Subcutaneous abdominal adipose tissue (tissue), 5 donors: ENCODE measurements at regions not wholly inside any gene's neighbourhood (a gene's known extent, or its start where the extent isn't known, plus 50 kb on each side); places are given as distances from the start of the nearest gene placed in this dataset.

Experiments
- H3K27ac ChIP-seq: one replicate; pipeline ENCODE4 v1.7.0; 2013; ENCODE audit warnings: low read depth, mild to moderate bottlenecking, inconsistent platforms, low read length, moderate library complexity
- H3K27me3 ChIP-seq, 5 donors: one replicate each; pipeline ENCODE4 v1.7.0; 2013; ENCODE audit warnings: low read length in 5 of 5, inconsistent platforms in 1 of 5; ENCODE audit not compliant: control insufficient read depth in 5 of 5, insufficient read depth in 4 of 5
- H3K36me3 ChIP-seq, 5 donors: one replicate each; pipeline ENCODE4 v1.7.0; 2013; ENCODE audit warnings: low read length in 5 of 5; ENCODE audit not compliant: control insufficient read depth in 5 of 5, insufficient read depth in 5 of 5
- H3K4me1 ChIP-seq, 5 donors: one replicate each; pipeline ENCODE4 v1.7.0; 2013; ENCODE audit warnings: low read length in 5 of 5, mild to moderate bottlenecking in 3 of 5, moderate library complexity in 1 of 5; ENCODE audit not compliant: control insufficient read depth in 5 of 5, insufficient read depth in 5 of 5
- H3K4me3 ChIP-seq, 5 donors: one replicate each; pipeline ENCODE4 v1.7.0; 2013; ENCODE audit warnings: low read length in 5 of 5, low read depth in 1 of 5
- H3K9ac ChIP-seq, 5 donors: one replicate each; pipeline ENCODE4 v1.7.0; 2013; ENCODE audit warnings: low read length in 5 of 5, mild to moderate bottlenecking in 4 of 5, moderate library complexity in 3 of 5
- H3K9me3 ChIP-seq, 5 donors: one replicate each; pipeline ENCODE4 v1.7.0; 2013; ENCODE audit warnings: low read length in 5 of 5; ENCODE audit not compliant: control insufficient read depth in 5 of 5
- donor health status: healthy.
- donor health status: healthy.
- donor health status: healthy.
- donor health status: healthy.
- donor health status: healthy.

- no peak overlapping the region for H3K27ac ChIP-seq
Measured at GRCh38 chr17:71067669-71068407, 898.5 kb downstream of the KCNJ2 start.

DNA sequence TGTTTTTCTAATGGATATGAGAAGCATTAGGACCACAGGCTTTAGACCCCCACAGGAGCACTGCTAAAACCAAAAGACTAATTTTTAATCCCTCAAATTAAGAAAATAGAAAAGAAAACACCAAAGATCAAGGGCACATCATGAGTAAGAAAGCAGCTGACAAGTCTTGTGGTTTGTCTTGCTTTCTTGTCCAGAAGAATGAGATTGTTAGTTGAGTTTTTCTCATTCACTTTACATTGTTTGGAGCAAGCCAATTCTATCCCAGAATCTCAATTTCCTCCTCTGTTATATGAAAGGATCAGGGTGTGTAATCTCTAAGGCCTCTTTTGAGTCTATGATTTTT is 899.0 kb downstream of the KCNJ2 start:
- Histone ChIP-seq H3K4me3 (no peak overlapping the region), H3K27ac (no peak overlapping the region), H3K9me3 (no peaks in the 10 kb centered on the region), H3K36me3 (no peaks in the 10 kb centered on the region), H3K4me1 (no peaks in the 10 kb centered on the region), H3K27me3 (no peaks in the 10 kb centered on the region), H3K9ac (no peak overlapping the region)

More at GRCh38 chr17:71067669-71068407, 898.5 kb downstream of the KCNJ2 start:
- Histone ChIP-seq H3K4me1 (no peaks in the 10 kb centered on the region), H3K4me3 (no peak overlapping the region), H3K9ac (no peak overlapping the region), H3K36me3 (no peaks in the 10 kb centered on the region), H3K27me3 (no peaks in the 10 kb centered on the region), H3K9me3 (no peaks in the 10 kb centered on the region)

GRCh38 chr17:71071041-71071440 is 901.7 kb downstream of the KCNJ2 start:
- H3K4me3 ChIP-seq = no peak overlapping the region
- no peak overlapping the region for H3K27ac ChIP-seq
- H3K9me3 ChIP-seq = no peaks in the 10 kb centered on the region
- H3K9ac ChIP-seq = no peak overlapping the region
- H3K4me1 ChIP-seq = no peaks in the 10 kb centered on the region
- no peaks in the 10 kb centered on the region for H3K27me3 ChIP-seq
- no peaks in the 10 kb centered on the region for H3K36me3 ChIP-seq

GRCh38 chr17:71071837-71072236 is 902.5 kb downstream of the KCNJ2 start:
- Histone ChIP-seq H3K4me3 (no peak overlapping the region), H3K4me1 (no peaks in the 10 kb centered on the region), H3K36me3 (no peaks in the 10 kb centered on the region), H3K9me3 (no peaks in the 10 kb centered on the region), H3K27ac (no peak overlapping the region), H3K9ac (no peak overlapping the region), H3K27me3 (no peaks in the 10 kb centered on the region)

- Histone ChIP-seq H3K27me3 (no peaks in the 10 kb centered on the region), H3K4me3 (no peak overlapping the region), H3K9ac (no peak overlapping the region), H3K27ac (no peak overlapping the region), H3K4me1 (no peaks in the 10 kb centered on the region), H3K9me3 (no peaks in the 10 kb centered on the region), H3K36me3 (no peaks in the 10 kb centered on the region)
Measured at GRCh38 chr17:71080937-71081336, 911.6 kb downstream of the KCNJ2 start.

DNA sequence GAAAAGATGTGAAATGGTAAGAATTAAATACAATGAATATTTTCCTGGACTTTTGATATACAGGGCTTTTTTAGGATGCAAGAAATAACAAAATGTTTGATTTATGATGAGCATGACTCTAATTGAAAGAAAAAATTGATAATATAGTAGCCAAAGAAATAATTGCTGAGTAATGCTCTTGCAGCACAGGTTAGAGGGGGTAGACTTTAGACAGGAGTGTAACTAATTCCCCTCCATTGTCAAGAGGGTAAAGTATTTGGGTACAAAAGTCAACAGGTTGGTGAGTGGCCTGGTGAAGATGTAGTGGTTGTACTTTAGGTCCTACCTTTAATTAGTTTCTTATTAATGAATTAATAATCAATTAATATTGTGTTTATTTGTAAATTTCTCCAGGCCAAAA is 912.3 kb downstream of the KCNJ2 start:
- Histone ChIP-seq H3K4me3 (no peak overlapping the region), H3K27ac (no peak overlapping the region), H3K36me3 (no peaks in the 10 kb centered on the region), H3K9ac (no peak overlapping the region), H3K27me3 (no peaks in the 10 kb centered on the region), H3K9me3 (no peaks in the 10 kb centered on the region), H3K4me1 (no peaks in the 10 kb centered on the region)

DNA sequence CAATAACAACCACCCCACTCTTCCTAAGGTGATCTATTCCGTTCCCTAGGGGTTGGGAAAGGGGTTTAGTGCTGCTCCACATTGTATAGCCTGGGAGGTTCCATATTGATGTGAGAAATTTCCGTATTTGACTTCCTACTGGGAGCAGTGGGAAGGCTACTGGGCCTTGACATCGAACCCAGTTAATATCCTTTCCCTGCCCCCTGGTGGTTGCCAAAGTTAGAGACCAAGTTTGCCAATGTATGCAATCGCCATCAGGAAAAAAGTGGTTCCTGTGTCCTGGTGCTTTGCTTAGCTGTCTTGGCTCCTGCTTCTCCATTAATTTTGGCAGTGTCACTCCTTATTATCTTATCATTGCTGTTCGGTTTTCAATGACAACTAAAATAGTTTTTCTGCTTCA is 914.9 kb downstream of the KCNJ2 start:
- H3K36me3 ChIP-seq = no peaks in the 10 kb centered on the region
- no peaks in the 10 kb centered on the region for H3K9me3 ChIP-seq
- H3K4me1 ChIP-seq = no peaks in the 10 kb centered on the region

DNA sequence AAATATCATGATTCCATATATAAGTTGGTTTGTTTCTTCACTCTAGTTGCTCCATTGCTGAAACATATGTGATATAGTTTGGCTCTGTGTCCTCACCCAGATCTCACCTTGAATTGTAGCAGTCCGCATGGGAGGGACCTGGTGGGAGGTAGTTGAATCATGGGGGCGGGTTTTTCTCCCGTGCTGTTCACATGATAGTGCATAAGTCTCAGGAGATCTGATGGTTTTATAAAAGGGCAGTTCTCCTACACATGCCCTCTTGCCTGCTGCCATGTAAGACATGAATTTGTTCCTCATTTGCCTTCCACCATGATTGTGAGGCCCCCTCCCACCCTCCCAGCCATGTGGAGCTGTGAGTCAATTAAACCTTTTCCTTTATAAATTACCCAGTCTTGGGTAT is 915.5 kb downstream of the KCNJ2 start:
- Histone ChIP-seq H3K4me3 (no peak overlapping the region), H3K36me3 (no peaks in the 10 kb centered on the region), H3K9ac (no peak overlapping the region), H3K9me3 (no peaks in the 10 kb centered on the region), H3K27me3 (no peaks in the 10 kb centered on the region), H3K4me1 (no peaks in the 10 kb centered on the region), H3K27ac (no peak overlapping the region)

More for the DNA sequence above, 914.9 kb downstream of the KCNJ2 start:
- Histone ChIP-seq H3K9ac (no peak overlapping the region), H3K27me3 (no peaks in the 10 kb centered on the region), H3K27ac (no peak overlapping the region), H3K4me3 (no peak overlapping the region)

DNA sequence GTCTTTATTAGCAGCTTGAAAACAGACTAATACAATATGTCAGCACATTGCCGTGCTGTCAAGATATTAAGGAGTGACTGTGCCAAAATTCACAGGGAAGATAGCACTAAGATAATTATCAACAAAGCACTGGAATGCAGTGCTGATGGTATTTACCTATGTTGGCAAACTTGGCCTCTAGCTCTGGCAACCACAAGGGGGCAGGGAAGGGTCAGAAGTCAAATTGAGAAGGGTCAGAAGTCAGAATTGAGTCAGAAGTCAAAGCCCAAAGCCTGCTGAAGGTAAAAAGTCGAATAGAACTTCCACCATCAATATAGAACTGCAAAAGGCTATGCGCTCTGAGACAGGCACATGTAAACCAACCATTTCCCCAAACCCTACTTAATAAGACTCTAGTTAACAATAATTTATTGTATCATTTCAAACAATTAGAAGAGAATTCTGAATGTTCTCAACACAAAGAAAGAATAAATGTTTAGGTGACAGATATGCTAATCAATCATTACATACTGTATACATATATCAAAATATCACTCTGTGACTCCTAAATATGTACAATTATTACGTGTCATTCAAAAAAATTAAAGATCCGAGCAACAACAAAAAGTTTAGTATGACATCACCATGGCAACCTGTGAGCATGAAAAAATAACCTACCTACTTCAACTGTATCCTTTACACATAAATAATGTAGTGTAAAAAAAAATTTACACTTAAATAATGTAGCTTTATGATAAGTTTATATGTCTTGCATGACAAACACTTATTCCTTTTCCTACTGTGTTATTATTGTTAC is 916.1 kb downstream of the KCNJ2 start:
- no peak overlapping the region for H3K27ac ChIP-seq
- no peak overlapping the region for H3K4me3 ChIP-seq
- no peak overlapping the region for H3K9ac ChIP-seq
- no peaks in the 10 kb centered on the region for H3K27me3 ChIP-seq
- H3K36me3 ChIP-seq = no peaks in the 10 kb centered on the region
- H3K4me1 ChIP-seq = no peaks in the 10 kb centered on the region
- peaks cover 0 to under 1% (median 0%) of the 10 kb centered on the region in 5 donors for H3K9me3 ChIP-seq

DNA sequence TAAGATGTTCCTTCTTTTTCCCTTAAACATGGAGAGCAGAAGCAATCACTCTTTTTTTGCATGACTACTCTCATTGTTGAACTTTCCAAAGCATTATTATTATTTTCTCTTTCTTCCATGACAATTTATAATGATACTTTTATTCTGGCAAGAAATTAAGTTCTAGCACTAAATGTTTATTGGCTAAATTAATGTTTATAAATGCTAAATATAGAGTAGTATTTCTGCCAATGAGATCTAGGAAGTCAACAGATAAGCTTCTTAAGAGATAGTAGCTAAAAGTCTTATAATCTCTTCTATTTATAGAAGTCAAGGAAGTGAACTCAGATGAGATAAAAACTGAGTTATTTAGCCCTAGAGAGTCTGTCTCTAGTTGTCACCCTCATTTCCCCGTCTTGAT is 920.1 kb downstream of the KCNJ2 start:
- no peak overlapping the region for H3K4me3 ChIP-seq
- H3K9me3 ChIP-seq = peaks cover 0 to 4% (median 0%) of the 10 kb centered on the region in 5 donors
- no peaks in the 10 kb centered on the region for H3K36me3 ChIP-seq
- H3K9ac ChIP-seq = no peak overlapping the region
- no peaks in the 10 kb centered on the region for H3K4me1 ChIP-seq
- H3K27me3 ChIP-seq = no peaks in the 10 kb centered on the region
- H3K27ac ChIP-seq = no peak overlapping the region
